HG03457 (cell line): ENCODE measurements at regions not wholly inside any gene's neighbourhood (a gene's known extent, or its start where the extent isn't known, plus 50 kb on each side); places are given as distances from the start of the nearest gene placed in this dataset.
"Not testable (repeated sequence)": the region's sequence is repeated elsewhere in the genome, so short reads cannot be mapped to it uniquely, and the experiment has no call there.

Experiments used
- ATAC-seq: cut with Tn5 transposase; IDR thresholded peaks from one replicate; pipeline ENCODE4 v1.9.1; 2021; ENCODE audit warnings: moderate number of reproducible peaks; ENCODE audit not compliant: unreplicated experiment

GRCh38 chr13:68987585-68987984, 1120.0 kb upstream of the ATXN8OS start:
- no peak for ATAC-seq

- no peak for ATAC-seq
Observed at GRCh38 chr13:68984688-68985319, 1122.8 kb upstream of the ATXN8OS start.

- ATAC-seq, result no peak
Observed at GRCh38 chr13:68982961-68983619, 1124.5 kb upstream of the ATXN8OS start.

GRCh38 chr13:68976287-68976686, 1131.3 kb upstream of the ATXN8OS start:
- ATAC-seq, result no peak

- no peak for ATAC-seq
Observed at GRCh38 chr13:68970532-68970931, 1137.1 kb upstream of the ATXN8OS start.

GRCh38 chr13:68948586-68948985, 1159.0 kb upstream of the ATXN8OS start:
- ATAC-seq, result no peak

GRCh38 chr13:68944272-68944671, 1163.4 kb upstream of the ATXN8OS start:
- no peak for ATAC-seq

- no peak for ATAC-seq
Observed at GRCh38 chr13:68940049-68940448, 1167.6 kb upstream of the ATXN8OS start.

- no peak for ATAC-seq
Observed at GRCh38 chr13:68938639-68939038, 1169.0 kb upstream of the ATXN8OS start.

GRCh38 chr13:68929075-68929745, 1178.4 kb upstream of the ATXN8OS start:
- no peak for ATAC-seq

- ATAC-seq, result no peak
Observed at GRCh38 chr13:68927387-68928026, 1180.1 kb upstream of the ATXN8OS start.

- ATAC-seq, result no peak
Observed at GRCh38 chr13:68923995-68924394, 1183.6 kb upstream of the ATXN8OS start.

- ATAC-seq, result no peak
Observed at GRCh38 chr13:68908879-68909278, 1198.7 kb upstream of the ATXN8OS start.

GRCh38 chr13:68905186-68905585, 1202.4 kb upstream of the ATXN8OS start:
- no peak for ATAC-seq

GRCh38 chr13:68897331-68897928, 1210.2 kb upstream of the ATXN8OS start:
- ATAC-seq, result no peak

- ATAC-seq, result no peak
Observed at GRCh38 chr13:68895696-68896095, 1211.9 kb upstream of the ATXN8OS start.

- not testable (repeated sequence) for ATAC-seq
Observed at GRCh38 chr13:68893721-68894120, 1213.9 kb upstream of the ATXN8OS start.

GRCh38 chr13:68892596-68892995, 1215.0 kb upstream of the ATXN8OS start:
- ATAC-seq, result not testable (repeated sequence)

- not testable (repeated sequence) for ATAC-seq
Observed at GRCh38 chr13:68890101-68890500, 1217.5 kb upstream of the ATXN8OS start.

- no peak for ATAC-seq
Observed at GRCh38 chr13:68888832-68889231, 1218.8 kb upstream of the ATXN8OS start.

- ATAC-seq, result no peak
Observed at GRCh38 chr13:68872338-68872737, 1235.3 kb upstream of the ATXN8OS start.
